Endodermal cell (in vitro differentiated cells): ENCODE measurements at regions not wholly inside any gene's neighbourhood (a gene's known extent, or its start where the extent isn't known, plus 50 kb on each side); places are given as distances from the start of the nearest gene placed in this dataset.

Source experiments
- DNase-seq: peaks from one replicate; pipeline ENCODE4 v3.0.0-alpha.2; 2017
- H3K27ac ChIP-seq: 2 replicates; pipeline ENCODE4 v1.5.1; 2013; ENCODE audit warnings: mild to moderate bottlenecking, low read depth, low read length, moderate library complexity
- H3K27me3 ChIP-seq: 2 replicates; pipeline ENCODE4 v1.6.1; 2013; ENCODE audit warnings: mild to moderate bottlenecking, low read length, moderate library complexity; ENCODE audit not compliant: insufficient read depth, control insufficient read depth, poor library complexity, severe bottlenecking
- H3K36me3 ChIP-seq: 2 replicates; pipeline ENCODE4 v1.7.0; 2013; ENCODE audit warnings: mild to moderate bottlenecking, low read length, moderate library complexity; ENCODE audit not compliant: control insufficient read depth, insufficient read depth
- H3K4me1 ChIP-seq: one replicate; pipeline ENCODE4 v1.7.0; 2013; ENCODE audit warnings: low read length; ENCODE audit not compliant: control insufficient read depth, insufficient read depth
- H3K4me3 ChIP-seq: 2 replicates; pipeline ENCODE4 v1.5.1; 2013; ENCODE audit warnings: mild to moderate bottlenecking, low read length, moderate library complexity
- H3K9ac ChIP-seq: 2 replicates; pipeline ENCODE4 v1.6.1; 2013; ENCODE audit warnings: mild to moderate bottlenecking, low read length, moderate library complexity; ENCODE audit not compliant: poor library complexity, severe bottlenecking; ENCODE audit errors: extremely low read depth
- H3K9me3 ChIP-seq: 2 replicates; pipeline ENCODE4 v1.6.1; 2013; ENCODE audit warnings: mild to moderate bottlenecking, low read length, moderate library complexity; ENCODE audit not compliant: control insufficient read depth
- H3K27ac Mint-ChIP-seq: 2 replicates; pipeline ENCODE4 v1.8.0; 2020; ENCODE audit warnings: mixed read lengths
- H3K27me3 Mint-ChIP-seq: 2 replicates; pipeline ENCODE4 v1.8.0; 2021; ENCODE audit warnings: mild to moderate bottlenecking, mixed read lengths; ENCODE audit not compliant: insufficient read depth
- H3K36me3 Mint-ChIP-seq: 2 replicates; pipeline ENCODE4 v1.8.0; 2020; ENCODE audit warnings: low read depth, mixed read lengths
- H3K4me1 Mint-ChIP-seq: 2 replicates; pipeline ENCODE4 v1.8.0; 2020; ENCODE audit warnings: mixed read lengths
- H3K4me3 Mint-ChIP-seq: 2 replicates; pipeline ENCODE4 v1.8.0; 2020; ENCODE audit warnings: mild to moderate bottlenecking, moderate library complexity, mixed read lengths
- H3K9me3 Mint-ChIP-seq: 2 replicates; pipeline ENCODE4 v1.8.0; 2020; ENCODE audit warnings: mild to moderate bottlenecking, mixed read lengths
- CTCF ChIP-seq: fragments of 200-600 bp; sonication (generic); conservative IDR thresholded peaks from 2 replicates; pipeline ENCODE4 v1.5.0; 2021; ENCODE audit warnings: antibody characterized with exemption, mild to moderate bottlenecking
- WGBS, 2 experiments: methylation state at CpG; one replicate each; pipeline versions ENCODE4 v1.1.5 to v1.1.7; 2013; ENCODE audit warnings: missing lambda C conversion rate in 2 of 2, mixed read lengths in 1 of 2; ENCODE audit not compliant: insufficient coverage in 1 of 2, insufficient read length in 1 of 2; 5-methylcytosine and 5-hydroxymethylcytosine counted together

- Histone ChIP-seq H3K4me3 (no peak overlapping the region), H3K9me3 (no peaks in the 10 kb centered on the region), H3K9ac (no peak overlapping the region), H3K4me1 (peaks cover 10% of the 10 kb centered on the region), H3K27ac (no peak overlapping the region), H3K27me3 (no peaks in the 10 kb centered on the region), H3K36me3 (no peaks in the 10 kb centered on the region)
- Mint-ChIP-seq H3K27me3 (no peaks in the 10 kb centered on the region), H3K9me3 (peaks cover 12% of the 10 kb centered on the region), H3K36me3 (no peaks in the 10 kb centered on the region), H3K27ac (no peak overlapping the region), H3K4me1 (peaks cover 9% of the 10 kb centered on the region), H3K4me3 (no peak overlapping the region)
- WGBS, 2 experiments = 86 to 89% methylated on average over 6 of the region's 6 CpGs
- no peak for TF ChIP-seq CTCF
- no peak for DNase-seq
These were observed 199.9 kb upstream of the PIK3R1 start for GRCh38 chr5:68015381-68016302.

- no peaks in the 10 kb centered on the region for H3K27me3 Mint-ChIP-seq
- TF ChIP-seq CTCF = no peak
- Histone ChIP-seq H3K36me3 (no peaks in the 10 kb centered on the region), H3K9ac (no peak overlapping the region), H3K27me3 (no peaks in the 10 kb centered on the region), H3K4me1 (peaks cover 10% of the 10 kb centered on the region), H3K4me3 (no peak overlapping the region), H3K27ac (no peak overlapping the region), H3K9me3 (no peaks in the 10 kb centered on the region)
- no peak overlapping the region for H3K4me3 Mint-ChIP-seq
- H3K36me3 Mint-ChIP-seq = no peaks in the 10 kb centered on the region
- peaks cover 9% of the 10 kb centered on the region for H3K4me1 Mint-ChIP-seq
- no peak overlapping the region for H3K27ac Mint-ChIP-seq
- 86% methylated on average over 1 of the region's 1 CpG; no CpG with 5 or more reads in 1 of the 2 experiments for WGBS, 2 experiments
- DNase-seq = no peak
- peaks cover 3% of the 10 kb centered on the region for H3K9me3 Mint-ChIP-seq
These were observed 202.7 kb upstream of the PIK3R1 start for GRCh38 chr5:68012831-68013230.

- no peaks in the 10 kb centered on the region for H3K9me3 ChIP-seq
- H3K36me3 ChIP-seq = no peaks in the 10 kb centered on the region
- peaks cover 3% of the 10 kb centered on the region for H3K9me3 Mint-ChIP-seq
- no peak for DNase-seq
- no peaks in the 10 kb centered on the region for H3K27me3 Mint-ChIP-seq
- H3K4me1 ChIP-seq = peaks cover 10% of the 10 kb centered on the region
- WGBS, 2 experiments = 0% methylated on average over 1 of the region's 1 CpG; no CpG with 5 or more reads in 1 of the 2 experiments
- H3K9ac ChIP-seq = no peak overlapping the region
- no peak overlapping the region for H3K4me3 ChIP-seq
- H3K4me3 Mint-ChIP-seq = no peak overlapping the region
- H3K27me3 ChIP-seq = no peaks in the 10 kb centered on the region
- H3K27ac Mint-ChIP-seq = no peak overlapping the region
- no peak for TF ChIP-seq CTCF
- peaks cover 9% of the 10 kb centered on the region for H3K4me1 Mint-ChIP-seq
- H3K36me3 Mint-ChIP-seq = no peaks in the 10 kb centered on the region
- no peak overlapping the region for H3K27ac ChIP-seq
These were observed 203.1 kb upstream of the PIK3R1 start for GRCh38 chr5:68012429-68012828.
